ENCODE measurements at regions not wholly inside any gene's neighbourhood (a gene's known extent, or its start where the extent isn't known, plus 50 kb on each side); places are given as distances from the start of the nearest gene placed in this dataset.

- no TSS peak for BruUV-seq (replicated peaks)
- CTCF ChIA-PET, result no interaction called here
- intact Hi-C loops (cut with micrococcal nuclease; ENCODE audit: unreplicated experiment), result no loop called here
Measured at GRCh38 chr10:130557181-130557845, 421.1 kb downstream of the GLRX3 start.

GRCh38 chr10:130558746-130559546 lies 422.8 kb downstream of the GLRX3 start:
- in situ Hi-C loops (cut with HindIII; ENCODE audit: low pct_unique_long_range_greater_than_20kb, low sequenced_read_pairs), result no loop called here
- CTCF ChIA-PET, result no interaction called here

More at GRCh38 chr10:130557181-130557845, 421.1 kb downstream of the GLRX3 start:
- Histone ChIP-seq H3K27ac (ENCODE audit: low read length) (no peak overlapping the region), H3K36me3 (ENCODE audit: control insufficient read depth, insufficient read depth, low read length) (no peaks in the 10 kb centered on the region), H3K4me3 (ENCODE audit: low read depth in 2 of 2, low read length in 2 of 2) (no peak overlapping the region), H3K4me1 (ENCODE audit: control insufficient read depth, insufficient read depth, low read length) (no peaks in the 10 kb centered on the region), H3K27me3 (ENCODE audit: control insufficient read depth, insufficient read depth, low read length) (peaks cover 3% of the 10 kb centered on the region; the same call in 1 of the 2 replicates), H3K9me3 (ENCODE audit: control insufficient read depth, insufficient read depth, low read depth, low read length) (no peaks in the 10 kb centered on the region)
- DNase-seq (ENCODE audit: low read depth, low spot score) (no peak), ATAC-seq (no peak)
- POLR2A ChIA-PET, result no interaction called here
- in situ Hi-C loops (cut with HindIII; ENCODE audit: low pct_unique_long_range_greater_than_20kb, low sequenced_read_pairs), result no loop called here
- no peak for TF ChIP-seq REST (IDR thresholded peaks at IDR 0.05; ENCODE audit: insufficient read depth in 1 of 2, low read depth in 2 of 2, low read length in 1 of 2)

More at GRCh38 chr10:130558746-130559546, 422.8 kb downstream of the GLRX3 start:
- no TSS peak for BruUV-seq (replicated peaks)
- intact Hi-C loops (cut with micrococcal nuclease; ENCODE audit: unreplicated experiment), result no loop called here
- no peak for TF ChIP-seq POLR2AphosphoS5 (IDR thresholded peaks at IDR 0.05; ENCODE audit: low read depth, low read length)
- TF ChIP-seq SIN3A (IDR thresholded peaks at IDR 0.05; ENCODE audit: borderline replicate concordance, insufficient read depth, low read depth, low read length), result no peak
- no peak for TF ChIP-seq CTCF (IDR thresholded peaks at IDR 0.05)
- no peak for TF ChIP-seq REST (IDR thresholded peaks at IDR 0.05; ENCODE audit: insufficient read depth in 1 of 2, low read depth in 2 of 2, low read length in 1 of 2)
- no peak for TF ChIP-seq TCF7L2 (IDR thresholded peaks at IDR 0.05; ENCODE audit: low read depth, low read length)
- Histone ChIP-seq H3K36me3 (ENCODE audit: control insufficient read depth, insufficient read depth, low read length) (no peaks in the 10 kb centered on the region), H3K4me1 (ENCODE audit: control insufficient read depth, insufficient read depth, low read length) (no peaks in the 10 kb centered on the region), H3K9me3 (ENCODE audit: control insufficient read depth, insufficient read depth, low read depth, low read length) (no peaks in the 10 kb centered on the region), H3K4me3 (ENCODE audit: low read depth in 2 of 2, low read length in 2 of 2) (no peak overlapping the region), H3K27ac (ENCODE audit: low read length) (no peak overlapping the region), H3K27me3 (ENCODE audit: control insufficient read depth, insufficient read depth, low read length) (no peaks in the 10 kb centered on the region)
- POLR2A ChIA-PET, result interaction anchor here (0.7 kb wide), 1 partner anchor 115 kb away, joined by 4 read pairs; no protein-coding TSS in a partner anchor
- no peak for DNase-seq (ENCODE audit: low read depth, low spot score)
- no peak for ATAC-seq
